Right lobe of liver (tissue), 4 donors: ENCODE measurements at regions not wholly inside any gene's neighbourhood (a gene's known extent, or its start where the extent isn't known, plus 50 kb on each side); places are given as distances from the start of the nearest gene placed in this dataset.

Source experiments
- POLR2A ChIP-seq: fragments of 450-650 bp; IDR thresholded peaks from one replicate; pipeline ENCODE4 v1.6.1; 2017; ENCODE audit warnings: antibody characterized with exemption, mild to moderate bottlenecking
- TF ChIP-seq, protein P1 (sequence below), 4 donors: fragments of 200-600 bp in 3 of 4; fragments of 450-650 bp in 1 of 4; IDR thresholded peaks; one replicate each; pipeline versions ENCODE4 v1.5.1 to v1.8.0; 2016 to 2022; ENCODE audit warnings: antibody characterized with exemption in 4 of 4, mild to moderate bottlenecking in 2 of 4
- donor health status: DM: no; HTN: no; CAD: no.
- donor health status: DM: no; HTN: no; CAD: no.
- donor health status: DM: no; HTN: yes; CAD: no.

DNA sequence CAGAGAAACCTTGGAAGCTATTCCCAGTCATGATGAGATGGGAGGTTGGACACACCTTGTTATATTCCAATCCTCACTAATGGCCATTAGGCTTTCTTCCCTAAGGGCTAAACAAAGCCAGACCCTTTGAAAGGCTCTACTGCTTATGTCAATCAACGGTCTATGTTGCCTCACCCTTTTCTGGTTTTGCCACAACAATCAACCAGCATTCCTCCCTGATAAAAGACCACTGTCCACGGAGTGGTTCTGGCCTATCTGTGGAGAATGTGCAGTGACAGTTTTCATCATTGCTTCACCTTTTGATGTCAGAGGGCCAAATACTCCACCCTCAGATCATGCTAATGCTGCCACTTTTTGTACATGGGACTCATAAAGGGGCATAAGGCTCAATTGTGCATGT, 913.4 kb downstream of the RPA4 start:
- TF ChIP-seq, protein P1, sequence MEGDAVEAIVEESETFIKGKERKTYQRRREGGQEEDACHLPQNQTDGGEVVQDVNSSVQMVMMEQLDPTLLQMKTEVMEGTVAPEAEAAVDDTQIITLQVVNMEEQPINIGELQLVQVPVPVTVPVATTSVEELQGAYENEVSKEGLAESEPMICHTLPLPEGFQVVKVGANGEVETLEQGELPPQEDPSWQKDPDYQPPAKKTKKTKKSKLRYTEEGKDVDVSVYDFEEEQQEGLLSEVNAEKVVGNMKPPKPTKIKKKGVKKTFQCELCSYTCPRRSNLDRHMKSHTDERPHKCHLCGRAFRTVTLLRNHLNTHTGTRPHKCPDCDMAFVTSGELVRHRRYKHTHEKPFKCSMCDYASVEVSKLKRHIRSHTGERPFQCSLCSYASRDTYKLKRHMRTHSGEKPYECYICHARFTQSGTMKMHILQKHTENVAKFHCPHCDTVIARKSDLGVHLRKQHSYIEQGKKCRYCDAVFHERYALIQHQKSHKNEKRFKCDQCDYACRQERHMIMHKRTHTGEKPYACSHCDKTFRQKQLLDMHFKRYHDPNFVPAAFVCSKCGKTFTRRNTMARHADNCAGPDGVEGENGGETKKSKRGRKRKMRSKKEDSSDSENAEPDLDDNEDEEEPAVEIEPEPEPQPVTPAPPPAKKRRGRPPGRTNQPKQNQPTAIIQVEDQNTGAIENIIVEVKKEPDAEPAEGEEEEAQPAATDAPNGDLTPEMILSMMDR (IDR thresholded peaks at IDR 0.05): no peak
- TF ChIP-seq POLR2A: no peak
